Panc1 (cell line): ENCODE measurements at regions not wholly inside any gene's neighbourhood (a gene's known extent, or its start where the extent isn't known, plus 50 kb on each side); places are given as distances from the start of the nearest gene placed in this dataset.

Experiments used
- ATAC-seq: fragments of 200-7000 bp; cut with Tn5 transposase; 2 replicates; pipeline ENCODE4 v1.9.1; 2020; ENCODE audit warnings: mild to moderate bottlenecking, moderate library complexity
- BruUV-seq: library from RNA; stranded (reverse); fragments of 400-500 nt; replicated peaks from 2 replicates; lab custom pipeline; 2021; lab: Mats Ljungman, UMichigan
- CTCF ChIA-PET: fragments of 300-600 bp; sonication (Branson Sonifier 250); formaldehyde crosslinking; loops from one replicate; lab custom pipeline; 2022; ENCODE audit warnings: antibody characterized with exemption; lab: Charles Lee
- POLR2A ChIA-PET: fragments of 300-600 bp; sonication (Branson Sonifier 250); formaldehyde crosslinking; loops from one replicate; lab custom pipeline; 2022; ENCODE audit warnings: antibody characterized with exemption; lab: Charles Lee
- DNase-seq: peaks from one replicate; pipeline ENCODE4 v3.0.0-alpha.2; 2010; ENCODE audit warnings: low read depth, low spot score
- H3K27ac ChIP-seq: 2 replicates; pipeline ENCODE4 v1.5.1; 2011; ENCODE audit warnings: mild to moderate bottlenecking, low read length, inconsistent platforms
- H3K27me3 ChIP-seq: fragments of 200-500 bp; sonication (Bioruptor generic); 2 replicates; pipeline ENCODE4 v1.6.0; 2014; ENCODE audit warnings: low read length, inconsistent platforms; ENCODE audit not compliant: control insufficient read depth, insufficient read depth
- H3K36me3 ChIP-seq: fragments of 200-500 bp; sonication (Bioruptor generic); 2 replicates; pipeline ENCODE4 v1.5.1; 2014; ENCODE audit warnings: inconsistent platforms, mild to moderate bottlenecking, low read length, moderate library complexity; ENCODE audit not compliant: control insufficient read depth, insufficient read depth
- H3K4me1 ChIP-seq: 2 replicates; pipeline ENCODE4 v1.5.1; 2011; ENCODE audit warnings: inconsistent platforms, mild to moderate bottlenecking, low read length, moderate library complexity; ENCODE audit not compliant: control insufficient read depth, insufficient read depth
- H3K4me3 ChIP-seq, 2 experiments: 2 replicates each; pipeline ENCODE4 v1.5.1; 2011 to 2012; ENCODE audit warnings: low read depth in 2 of 2, low read length in 2 of 2, mild to moderate bottlenecking in 2 of 2, inconsistent platforms in 1 of 2, moderate library complexity in 1 of 2
- H3K9me3 ChIP-seq: fragments of 200-500 bp; sonication (Bioruptor generic); 2 replicates; pipeline ENCODE4 v1.5.1; 2014; ENCODE audit warnings: low read depth, mild to moderate bottlenecking, inconsistent platforms, low read length, moderate library complexity; ENCODE audit not compliant: control insufficient read depth, insufficient read depth
- CTCF ChIP-seq: fragments of 450-650 bp; IDR thresholded peaks from 2 replicates; pipeline ENCODE4 v1.5.1; 2017; ENCODE audit warnings: mild to moderate bottlenecking
- POLR2AphosphoS5 ChIP-seq: IDR thresholded peaks from 2 replicates; pipeline ENCODE4 v1.6.1; 2012; ENCODE audit warnings: mild to moderate bottlenecking, low read depth, low read length, moderate library complexity
- REST ChIP-seq, 2 experiments: IDR thresholded peaks; 2 replicates each; pipeline ENCODE4 v1.6.1; 2011 to 2012; ENCODE audit warnings: low read depth in 2 of 2, control low read depth in 1 of 2, low read length in 1 of 2, mild to moderate bottlenecking in 1 of 2, moderate library complexity in 1 of 2; ENCODE audit not compliant: insufficient read depth in 1 of 2
- SIN3A ChIP-seq: IDR thresholded peaks from 2 replicates; pipeline ENCODE4 v1.6.1; 2012; ENCODE audit warnings: low read depth, mild to moderate bottlenecking, low read length, moderate library complexity, borderline replicate concordance; ENCODE audit not compliant: insufficient read depth
- TCF7L2 ChIP-seq: IDR thresholded peaks from 2 replicates; pipeline ENCODE4 v1.6.1; 2011; ENCODE audit warnings: mild to moderate bottlenecking, low read depth, low read length, inconsistent platforms
- in situ Hi-C: cut with HindIII; loops from 2 replicates; pipeline ENCODE4 v1.10.0; 2016; ENCODE audit warnings: low sequenced_read_pairs, low pct_unique_long_range_greater_than_20kb
- intact Hi-C: fragments of 100-400 bp; cut with micrococcal nuclease; formaldehyde crosslinking; loops from one replicate; pipeline ENCODE4 v1.10.0; 2022; ENCODE audit not compliant: unreplicated experiment

GRCh38 chr15:29473621-29474105 lies 204.0 kb upstream of the NSMCE3 start:
- ATAC-seq (no peak), DNase-seq (no peak)
- ChIA-PET CTCF (no interaction called here), POLR2A (no interaction called here)
- in situ Hi-C loops (no loop called here), intact Hi-C loops (no loop called here)
- H3K4me3 ChIP-seq: no peak overlapping the region
- no TSS peak for BruUV-seq
- no peak overlapping the region for H3K27ac ChIP-seq
- TF ChIP-seq SIN3A (no peak), REST (IDR thresholded peaks at IDR 0.05; ENCODE audit: insufficient read depth in 1 of 2, low read depth in 2 of 2, low read length in 1 of 2) (no peak), POLR2AphosphoS5 (no peak), CTCF (no peak), TCF7L2 (no peak)
- no peaks in the 10 kb centered on the region for H3K9me3 ChIP-seq
- H3K27me3 ChIP-seq: no peaks in the 10 kb centered on the region
- H3K36me3 ChIP-seq: no peaks in the 10 kb centered on the region
- no peaks in the 10 kb centered on the region for H3K4me1 ChIP-seq

- in situ Hi-C loops (no loop called here), intact Hi-C loops (no loop called here)
- ChIA-PET CTCF (no interaction called here), POLR2A (no interaction called here)
- Histone ChIP-seq H3K4me1 (no peaks in the 10 kb centered on the region), H3K4me3 (no peak overlapping the region), H3K9me3 (no peaks in the 10 kb centered on the region), H3K27ac (no peak overlapping the region), H3K36me3 (no peaks in the 10 kb centered on the region), H3K27me3 (no peaks in the 10 kb centered on the region)
- ATAC-seq (no peak), DNase-seq (no peak)
- BruUV-seq: no TSS peak
- no peak for TF ChIP-seq CTCF
- no peak for TF ChIP-seq SIN3A
- TF ChIP-seq TCF7L2: no peak
- no peak for TF ChIP-seq REST (IDR thresholded peaks at IDR 0.05; ENCODE audit: insufficient read depth in 1 of 2, low read depth in 2 of 2, low read length in 1 of 2)
- TF ChIP-seq POLR2AphosphoS5: no peak
Measured at GRCh38 chr15:29472901-29473445, 203.4 kb upstream of the NSMCE3 start.
